Psoas muscle (tissue), 7 donors: ENCODE measurements at regions not wholly inside any gene's neighbourhood (a gene's known extent, or its start where the extent isn't known, plus 50 kb on each side); places are given as distances from the start of the nearest gene placed in this dataset.
"Not testable (repeated sequence)": the region's sequence is repeated elsewhere in the genome, so short reads cannot be mapped to it uniquely, and the experiment has no call there.

ENCODE experiments used
- ATAC-seq, 4 donors: fragments of 200-7000 bp; cut with Tn5 transposase; one replicate each; pipeline ENCODE4 v1.9.1; 2020; ENCODE audit warnings: moderate library complexity in 3 of 4, mild to moderate bottlenecking in 2 of 4
- DNase-seq, 2 donors: peaks; one replicate each; pipeline ENCODE4 v3.0.0-alpha.2; 2020
- H3K27ac ChIP-seq: fragments of 200-600 bp; one replicate; pipeline ENCODE4 v1.8.0; 2022
- H3K27me3 ChIP-seq, 3 donors: fragments of 200-600 bp in 1 of 3; one replicate each; pipeline versions ENCODE4 v1.6.1 to v1.8.0; 2013 to 2022; ENCODE audit warnings: low read length in 2 of 3, mild to moderate bottlenecking in 2 of 3, moderate library complexity in 1 of 3; ENCODE audit not compliant: insufficient read depth in 3 of 3
- H3K36me3 ChIP-seq, 2 donors: fragments of 200-600 bp in 1 of 2; one replicate each; pipeline versions ENCODE4 v1.6.1 to v1.8.0; 2013 to 2022; ENCODE audit warnings: low read depth in 1 of 2, mild to moderate bottlenecking in 1 of 2, moderate library complexity in 1 of 2; ENCODE audit not compliant: insufficient read depth in 1 of 2
- H3K4me1 ChIP-seq: fragments of 200-600 bp; one replicate; pipeline ENCODE4 v1.8.0; 2022
- H3K4me3 ChIP-seq: fragments of 200-600 bp; one replicate; pipeline ENCODE4 v1.8.0; 2022; ENCODE audit warnings: mild to moderate bottlenecking
- H3K9me3 ChIP-seq: fragments of 200-600 bp; one replicate; pipeline ENCODE4 v1.8.0; 2022
- WGBS, 3 donors: extraction: QIAGEN DNeasy Blood & Tissue Kit; methylation state at CpG; one replicate each; pipeline versions ENCODE4 v1.1.6 to v1.1.7; 2013; 5-methylcytosine and 5-hydroxymethylcytosine counted together
- intact Hi-C, 2 donors: fragments of 100-400 bp; cut with DNase I; formaldehyde crosslinking; loops; one replicate each; pipeline versions ENCODE4 v1.11.0 to v1.14.2; 2022
- TF ChIP-seq, protein P1 (sequence below): fragments of 200-600 bp; IDR thresholded peaks from one replicate; pipeline ENCODE4 v1.8.0; 2022; ENCODE audit warnings: antibody characterized with exemption
- donor health status: healthy with polysubstance abuse.
- donor health status: DM: no; HTN: no; CAD: no; lungs with moderate emphysema.
- donor health status: Bipolar disorder and iron deficiency.
- donor health status: healthy.
- donor health status: DM: yes; HTN: yes; CAD: no.
- donor health status: DM: no; HTN: no; CAD: no.
- donor health status: DM: yes; HTN: yes; CAD: no.

DNA sequence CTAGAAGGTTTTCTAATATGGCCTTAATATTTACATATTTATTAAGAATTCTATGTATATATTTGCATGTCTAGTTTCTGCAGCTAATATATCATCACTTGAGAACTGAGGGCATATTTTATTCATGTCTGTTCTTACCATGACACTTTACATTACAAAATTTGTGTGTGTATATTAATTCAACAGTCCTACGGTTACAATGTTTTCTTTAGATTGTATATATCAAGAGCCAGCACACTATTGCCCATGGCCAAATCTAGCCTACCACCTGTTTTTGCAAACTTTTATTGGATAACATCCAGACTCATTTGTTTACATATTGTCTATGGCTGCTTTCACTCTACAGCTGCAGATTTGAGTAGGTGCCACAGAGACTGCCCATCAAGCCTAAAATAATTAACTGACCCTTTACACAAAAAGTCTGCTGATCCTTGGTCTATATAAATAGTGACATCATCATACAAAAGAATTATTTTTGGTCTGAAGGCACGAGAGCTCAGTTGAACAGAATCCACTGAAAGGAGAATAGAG, 577.4 kb upstream of the PBX1 start:
- H3K36me3 ChIP-seq, result no peaks in the 10 kb centered on the region
- H3K27me3 ChIP-seq, result no peaks in the 10 kb centered on the region
- TF ChIP-seq, protein P1, sequence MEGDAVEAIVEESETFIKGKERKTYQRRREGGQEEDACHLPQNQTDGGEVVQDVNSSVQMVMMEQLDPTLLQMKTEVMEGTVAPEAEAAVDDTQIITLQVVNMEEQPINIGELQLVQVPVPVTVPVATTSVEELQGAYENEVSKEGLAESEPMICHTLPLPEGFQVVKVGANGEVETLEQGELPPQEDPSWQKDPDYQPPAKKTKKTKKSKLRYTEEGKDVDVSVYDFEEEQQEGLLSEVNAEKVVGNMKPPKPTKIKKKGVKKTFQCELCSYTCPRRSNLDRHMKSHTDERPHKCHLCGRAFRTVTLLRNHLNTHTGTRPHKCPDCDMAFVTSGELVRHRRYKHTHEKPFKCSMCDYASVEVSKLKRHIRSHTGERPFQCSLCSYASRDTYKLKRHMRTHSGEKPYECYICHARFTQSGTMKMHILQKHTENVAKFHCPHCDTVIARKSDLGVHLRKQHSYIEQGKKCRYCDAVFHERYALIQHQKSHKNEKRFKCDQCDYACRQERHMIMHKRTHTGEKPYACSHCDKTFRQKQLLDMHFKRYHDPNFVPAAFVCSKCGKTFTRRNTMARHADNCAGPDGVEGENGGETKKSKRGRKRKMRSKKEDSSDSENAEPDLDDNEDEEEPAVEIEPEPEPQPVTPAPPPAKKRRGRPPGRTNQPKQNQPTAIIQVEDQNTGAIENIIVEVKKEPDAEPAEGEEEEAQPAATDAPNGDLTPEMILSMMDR, result no peak
- WGBS, 3 donors, result 28 to 33% (median 28%) methylated on average over 2 of the region's 2 CpGs
- DNase-seq, result no peak
- H3K27ac ChIP-seq, result no peak overlapping the region
- no peaks in the 10 kb centered on the region for H3K9me3 ChIP-seq
- no peaks in the 10 kb centered on the region for H3K4me1 ChIP-seq
- no peak for ATAC-seq
- H3K4me3 ChIP-seq, result no peak overlapping the region
- intact Hi-C loops, result no loop called here

GRCh38 chr1:163983097-163983496, 575.9 kb upstream of the PBX1 start:
- Histone ChIP-seq H3K4me3 (no peak overlapping the region), H3K9me3 (no peaks in the 10 kb centered on the region), H3K27me3 (no peaks in the 10 kb centered on the region), H3K36me3 (no peaks in the 10 kb centered on the region), H3K4me1 (no peaks in the 10 kb centered on the region), H3K27ac (no peak overlapping the region)
- no peak for ATAC-seq
- intact Hi-C loops, result no loop called here
- TF ChIP-seq, protein P1, result no peak
- DNase-seq, result no peak
- 73 to 77% (median 76%) methylated on average over 2 of the region's 2 CpGs for WGBS, 3 donors

DNA sequence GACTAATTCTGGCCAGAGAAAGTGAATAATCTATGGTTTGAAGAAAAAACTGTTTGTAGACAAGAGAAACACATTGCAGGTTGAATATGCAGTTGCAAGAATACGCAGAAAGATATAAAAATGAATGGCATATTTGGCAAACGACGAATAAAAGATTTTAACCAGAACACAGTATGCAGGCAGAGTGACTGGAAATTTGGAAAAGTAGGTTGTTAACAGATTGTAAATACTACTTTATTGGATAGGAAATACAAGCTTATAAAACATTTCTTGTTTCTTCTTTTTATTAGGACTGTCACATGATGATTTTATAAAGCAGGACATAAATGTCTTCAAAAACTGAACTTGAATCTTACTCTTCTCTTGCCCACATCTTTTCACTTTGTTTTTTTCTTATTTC, 573.3 kb upstream of the PBX1 start:
- no peak overlapping the region for H3K4me3 ChIP-seq
- no peaks in the 10 kb centered on the region for H3K27me3 ChIP-seq
- TF ChIP-seq, protein P1, result no peak
- DNase-seq (no peak), ATAC-seq (no peak)
- intact Hi-C loops, result no loop called here
- no peak overlapping the region for H3K27ac ChIP-seq
- 90 to 92% (median 90%) methylated on average over 3 of the region's 3 CpGs for WGBS, 3 donors
- H3K36me3 ChIP-seq, result no peaks in the 10 kb centered on the region
- H3K9me3 ChIP-seq, result no peaks in the 10 kb centered on the region
- H3K4me1 ChIP-seq, result no peaks in the 10 kb centered on the region

DNA sequence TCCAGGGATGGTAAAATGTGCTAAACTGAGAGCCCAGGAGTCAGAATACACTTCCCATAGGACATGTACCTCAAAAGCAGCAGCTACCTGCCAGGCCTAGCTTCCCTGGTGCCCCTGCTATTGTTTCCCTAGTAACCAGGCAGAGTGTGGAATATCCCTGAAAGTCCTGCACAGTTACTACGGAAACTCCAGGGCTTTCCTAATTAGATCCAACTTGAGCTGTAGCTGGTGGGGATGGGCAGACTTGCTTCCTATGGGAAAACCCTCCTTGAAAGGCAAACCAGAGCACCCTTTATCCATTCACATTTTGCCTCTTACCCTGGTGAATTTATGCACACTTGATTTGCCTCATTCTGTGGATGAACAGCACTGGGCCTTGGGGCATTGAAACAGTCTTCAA, 559.9 kb upstream of the PBX1 start:
- Histone ChIP-seq H3K27me3 (no peaks in the 10 kb centered on the region), H3K4me1 (no peaks in the 10 kb centered on the region), H3K4me3 (no peak overlapping the region), H3K9me3 (peaks cover 2% of the 10 kb centered on the region), H3K27ac (no peak overlapping the region), H3K36me3 (no peaks in the 10 kb centered on the region)
- DNase-seq (no peak), ATAC-seq (no peak)
- WGBS, 3 donors, result 58 to 76% (median 67%) methylated on average over 1 of the region's 1 CpG
- TF ChIP-seq, protein P1, result no peak
- intact Hi-C loops, result no loop called here

GRCh38 chr1:164006186-164006585, 552.8 kb upstream of the PBX1 start:
- intact Hi-C loops, H3K27ac ChIP-seq, H3K4me3 ChIP-seq, DNase-seq, H3K27me3 ChIP-seq, H3K4me1 ChIP-seq, H3K36me3 ChIP-seq, H3K9me3 ChIP-seq, ATAC-seq: not testable (repeated sequence)
- WGBS, 3 donors, result 77 to 86% (median 78%) methylated on average over 3 of the region's 3 CpGs
